Erythroblast (primary cell): ENCODE measurements at regions not wholly inside any gene's neighbourhood (a gene's known extent, or its start where the extent isn't known, plus 50 kb on each side); places are given as distances from the start of the nearest gene placed in this dataset.

ENCODE experiments used
- GATA1 ChIP-seq: IDR thresholded peaks from 2 replicates; pipeline ENCODE4 v1.6.1; 2011; ENCODE audit warnings: low read depth, mild to moderate bottlenecking, control low read depth, low read length, moderate library complexity
- POLR2A ChIP-seq: IDR thresholded peaks from 2 replicates; pipeline ENCODE4 v1.6.1; 2011; ENCODE audit warnings: mild to moderate bottlenecking, low read length

- TF ChIP-seq POLR2A (no peak), GATA1 (no peak)
Measured at GRCh38 chr10:131495224-131495623, 183.7 kb upstream of the TCERG1L start.
